Astrocyte of the hippocampus (primary cell): ENCODE measurements at regions not wholly inside any gene's neighbourhood (a gene's known extent, or its start where the extent isn't known, plus 50 kb on each side); places are given as distances from the start of the nearest gene placed in this dataset.

Experiments used
- DNase-seq: peaks from one replicate; pipeline ENCODE4 v3.0.0; 2011; ENCODE audit warnings: low read depth, low spot score

DNA sequence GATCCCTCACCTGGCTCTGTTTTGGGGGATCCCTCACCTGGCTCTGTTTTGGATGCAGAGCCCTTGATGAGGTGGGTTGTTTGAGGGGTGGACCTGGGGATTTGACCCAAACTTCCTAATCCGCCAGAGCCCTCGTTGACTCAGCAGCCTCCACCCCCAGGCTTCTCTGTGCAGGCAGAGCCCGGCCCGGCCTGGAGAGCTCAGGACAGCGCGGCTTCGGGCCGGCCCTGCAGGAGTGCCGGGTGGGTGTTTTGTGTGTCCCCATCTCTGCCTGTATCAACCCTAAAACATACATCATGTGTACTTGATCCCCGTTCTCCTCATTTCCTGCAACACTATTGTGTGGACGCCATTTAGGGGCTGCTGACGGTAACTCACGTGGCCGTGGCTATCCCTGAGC, 124.2 kb downstream of the SIK1 start:
- DNase-seq: no peak

- DNase-seq: no peak
Observed at GRCh38 chr21:43302062-43302700, 124.8 kb downstream of the SIK1 start.

GRCh38 chr21:43301409-43302061, 125.4 kb downstream of the SIK1 start:
- DNase-seq: no peak

DNA sequence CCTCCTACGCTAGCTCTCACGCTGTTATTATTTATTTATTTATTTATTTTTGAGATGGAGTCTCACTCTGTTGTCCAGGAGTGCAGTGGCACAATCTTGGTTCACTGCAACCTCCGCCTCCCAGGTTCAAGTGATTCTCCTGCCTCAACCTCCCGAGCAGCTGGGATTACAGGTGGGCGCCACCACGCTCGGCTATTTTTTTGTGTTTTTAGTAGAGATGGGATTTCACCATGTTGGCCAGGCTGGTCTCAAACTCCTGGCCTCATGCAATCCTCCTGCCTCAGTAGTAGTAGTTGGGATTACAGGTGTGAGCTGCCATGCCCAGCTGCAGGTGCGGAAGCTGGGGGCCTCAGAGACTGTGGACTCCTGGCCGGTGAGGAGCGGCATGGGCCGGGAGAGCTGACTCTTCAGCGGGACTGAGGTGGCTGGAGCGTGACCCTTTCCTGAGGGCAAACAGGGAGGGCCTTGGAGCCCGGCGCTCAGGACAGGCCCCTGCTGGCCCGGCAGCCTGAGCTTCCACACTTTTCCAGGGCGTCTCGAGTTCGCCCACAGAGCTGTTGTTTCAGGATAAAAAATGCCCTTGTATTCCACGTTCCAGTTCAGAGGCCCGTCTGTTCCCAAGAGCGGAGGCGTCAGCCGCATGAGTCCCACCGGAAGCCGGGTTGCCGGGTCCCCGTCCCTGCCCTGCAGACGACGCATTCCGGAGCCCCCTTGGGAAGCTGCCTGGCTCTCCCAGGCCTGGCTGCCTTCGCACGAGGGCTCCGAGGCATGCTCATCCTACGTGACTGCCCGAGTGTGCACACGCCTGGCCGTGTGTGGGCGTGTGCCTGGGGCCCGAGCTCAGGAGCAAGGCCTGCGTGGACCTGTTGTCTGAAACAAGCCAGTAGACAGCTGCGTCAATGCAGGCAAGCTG, 126.2 kb downstream of the SIK1 start:
- no peak for DNase-seq

DNA sequence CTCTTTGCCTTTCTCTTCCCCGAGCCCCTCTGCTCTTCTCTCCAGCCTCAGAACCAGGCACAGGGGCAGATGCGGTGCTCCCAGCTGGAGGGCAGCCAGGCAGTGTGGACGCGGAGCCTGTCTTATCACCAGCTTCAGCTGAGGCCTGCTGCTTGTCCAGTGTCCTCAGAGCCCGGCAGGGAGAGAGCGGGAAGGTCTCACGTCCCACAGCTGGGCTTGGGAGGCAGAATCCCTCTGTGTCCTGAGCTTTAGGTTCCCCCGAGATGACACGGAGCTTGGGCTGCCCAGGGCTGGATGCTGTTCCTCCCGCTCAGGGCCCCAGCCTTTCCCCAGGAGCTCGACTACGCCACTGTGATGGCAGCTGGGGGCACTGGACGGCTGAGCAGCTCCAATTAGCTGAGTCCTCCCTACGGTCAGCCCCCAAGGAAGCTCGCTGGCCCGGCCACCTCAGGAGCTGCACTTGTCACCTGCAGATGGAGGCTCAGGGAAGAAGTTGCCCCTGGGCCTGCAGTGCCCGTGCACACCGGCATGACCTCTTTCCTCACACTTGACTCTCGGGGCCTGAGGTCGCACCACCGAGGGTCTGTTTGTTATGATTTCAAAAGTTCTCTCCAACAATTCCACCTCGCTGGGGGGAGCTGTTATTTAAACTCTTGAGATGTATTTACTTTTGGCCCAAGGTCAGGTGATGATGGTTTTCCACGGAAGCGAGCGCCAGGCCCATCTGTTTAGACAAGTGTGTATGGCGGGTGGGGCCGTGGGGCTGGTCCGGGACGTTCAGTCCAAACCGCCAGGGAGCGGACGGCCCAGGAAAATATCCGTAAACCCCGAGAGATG, 127.3 kb downstream of the SIK1 start:
- no peak for DNase-seq

GRCh38 chr21:43298546-43299440, 128.1 kb downstream of the SIK1 start:
- no peak for DNase-seq

- no peak for DNase-seq
Observed at GRCh38 chr21:43297989-43298388, 128.9 kb downstream of the SIK1 start.

GRCh38 chr21:43297391-43297981, 128.7 kb downstream of the CRYAA start:
- no peak for DNase-seq

DNA sequence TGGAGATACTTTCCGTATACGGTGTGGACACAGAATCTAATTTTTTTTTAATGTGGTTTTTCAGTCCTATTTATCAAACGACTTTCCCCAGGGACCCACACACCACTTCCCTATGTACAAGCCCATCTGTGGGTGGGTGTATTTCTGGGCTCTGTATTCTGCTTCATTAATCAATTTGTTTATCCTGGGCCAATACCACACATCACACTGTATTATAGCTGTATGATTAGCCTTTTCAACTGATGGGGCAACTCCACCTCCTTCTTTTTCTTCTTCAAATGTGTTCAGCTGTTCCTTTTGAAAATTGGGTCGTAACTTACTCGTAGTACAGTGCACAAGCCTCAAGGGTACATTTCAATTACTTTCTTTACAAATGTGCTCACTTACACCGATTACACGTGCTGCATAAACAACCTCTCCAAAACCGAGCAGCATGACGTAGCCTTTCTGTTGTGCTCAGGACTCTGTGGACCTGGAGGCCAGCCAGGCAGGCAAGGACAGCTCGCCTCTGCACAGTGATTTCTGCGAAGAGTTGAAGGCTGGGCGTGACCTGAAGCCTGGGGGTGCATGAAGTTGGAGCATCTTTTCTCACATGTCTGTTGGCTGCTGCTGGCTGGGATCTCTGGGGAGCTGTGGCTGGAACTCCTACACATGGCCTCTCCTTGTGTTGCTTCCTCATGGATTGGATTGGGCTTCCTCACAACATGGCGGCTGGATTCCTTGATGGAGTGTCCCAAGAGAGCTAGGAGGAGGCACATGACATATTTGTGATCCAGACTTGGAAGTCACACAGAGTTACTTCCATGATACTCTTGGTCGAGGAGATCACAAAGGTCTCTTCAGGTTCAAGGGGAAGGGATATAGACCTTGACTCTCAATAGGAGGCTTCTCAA, 126.5 kb downstream of the CRYAA start:
- peak; percentile 23 for DNase-seq

DNA sequence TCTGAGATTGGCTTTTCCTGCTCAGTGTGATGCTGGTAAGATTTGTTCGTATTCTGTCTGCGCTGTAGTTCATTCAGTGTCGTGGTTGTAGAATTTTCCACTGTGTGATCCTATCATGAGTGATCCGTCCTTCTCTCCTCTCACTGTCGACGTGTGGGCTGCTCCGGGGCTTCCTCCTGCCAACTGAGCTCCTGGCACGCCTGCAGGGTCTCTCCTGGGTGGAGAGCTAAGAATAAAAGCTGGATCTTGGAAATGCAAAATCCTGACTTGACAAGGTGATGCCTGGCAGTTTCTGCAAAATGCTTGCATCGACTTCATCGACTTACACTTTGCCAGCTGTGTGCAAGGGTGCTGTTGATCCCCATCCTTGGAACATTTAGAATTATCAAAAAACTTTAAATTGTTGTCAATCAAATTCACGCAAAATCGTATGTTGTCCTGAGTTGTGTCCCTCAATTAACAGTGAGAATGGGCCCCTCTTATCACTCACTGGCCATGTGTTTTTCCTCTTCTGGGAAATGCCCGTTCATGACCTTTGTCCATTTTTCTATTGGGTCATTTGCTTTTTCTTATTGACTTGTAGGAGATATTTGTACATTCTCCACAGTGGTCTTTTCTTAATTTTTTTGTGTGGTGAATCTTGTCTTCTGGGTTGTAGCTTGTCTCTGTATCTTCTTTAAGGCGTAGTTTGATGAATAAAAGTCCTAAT, 125.5 kb downstream of the CRYAA start:
- DNase-seq: no peak

DNA sequence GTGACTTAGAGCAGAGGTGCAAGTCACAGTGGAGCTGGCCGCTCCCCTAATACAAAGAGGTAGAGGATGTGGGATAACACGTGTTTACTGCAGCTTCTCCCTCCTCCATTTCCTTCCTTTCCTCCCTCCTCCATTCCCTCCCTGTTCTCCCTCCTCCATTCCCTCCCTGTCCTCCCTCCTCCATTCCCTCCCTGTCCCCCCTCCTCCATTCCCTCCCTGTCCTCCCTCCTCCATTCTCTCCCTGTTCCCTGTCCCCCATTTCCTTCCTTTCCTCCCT, 124.0 kb downstream of the CRYAA start:
- no peak for DNase-seq

DNA sequence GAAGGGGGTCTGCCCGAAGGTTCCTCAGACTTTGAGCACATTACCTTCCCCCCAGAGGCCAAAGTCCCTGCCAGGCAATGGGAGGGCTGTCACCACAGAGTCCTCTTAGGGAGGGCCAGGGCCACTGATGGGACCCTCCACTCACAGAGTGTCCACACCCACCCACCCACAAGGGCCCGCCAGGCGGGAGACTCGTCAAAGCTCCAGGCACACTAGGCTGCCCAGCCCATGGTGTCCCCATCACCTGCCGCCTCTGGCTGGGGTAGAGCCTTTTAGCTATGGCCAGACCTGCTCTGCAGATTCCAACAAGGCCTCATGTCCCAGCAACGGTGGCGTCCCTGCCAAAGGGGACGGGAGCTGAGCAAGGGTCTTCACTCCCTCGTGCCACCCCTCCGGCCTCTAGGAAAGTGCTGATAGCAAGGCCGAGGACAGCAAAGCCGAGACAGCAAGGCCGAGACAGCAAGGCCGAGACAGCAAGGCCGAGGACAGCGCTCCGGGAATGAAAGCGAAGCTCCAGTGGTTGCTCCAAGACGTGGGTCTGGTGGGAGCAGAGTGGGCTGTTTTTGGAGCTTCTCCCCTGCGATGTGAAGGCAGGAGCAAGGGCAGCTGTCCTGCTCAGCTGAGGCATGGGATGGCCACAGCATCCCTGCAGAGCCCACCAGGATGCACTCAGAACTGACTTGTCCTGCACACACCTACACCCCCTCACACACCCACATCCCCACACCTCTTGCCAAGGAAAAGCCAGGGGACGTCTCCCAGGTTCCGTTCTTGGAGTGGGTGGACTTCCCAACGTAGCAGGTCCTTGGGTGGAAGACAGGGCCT, 123.4 kb downstream of the CRYAA start:
- DNase-seq: no peak

- DNase-seq: no peak
Observed at GRCh38 chr21:43291347-43291950, 122.6 kb downstream of the CRYAA start.

GRCh38 chr21:43290421-43291346, 121.9 kb downstream of the CRYAA start:
- no peak for DNase-seq

GRCh38 chr21:43289966-43290365, 121.2 kb downstream of the CRYAA start:
- no peak for DNase-seq

DNA sequence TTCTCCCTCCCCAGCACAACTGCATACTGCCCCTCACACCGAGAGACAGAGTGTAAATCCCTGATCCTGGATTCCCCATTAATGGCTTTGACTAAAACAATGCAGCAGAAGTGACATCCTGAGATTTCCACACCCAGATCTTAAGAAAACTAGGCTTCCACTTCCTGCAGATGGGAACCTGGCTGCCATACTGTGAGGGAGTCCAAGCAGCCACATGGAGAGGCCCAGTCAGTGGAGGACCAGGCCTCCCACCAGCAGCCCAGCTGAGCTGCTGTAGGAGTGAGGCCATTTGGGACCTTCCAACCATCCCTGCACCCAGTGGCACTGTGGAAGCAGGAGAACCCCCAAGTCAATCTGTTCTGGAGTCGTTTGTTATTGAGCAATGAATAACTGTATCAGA, 120.6 kb downstream of the CRYAA start:
- no peak for DNase-seq
